COLO668 (cell line): ENCODE measurements at regions not wholly inside any gene's neighbourhood (a gene's known extent, or its start where the extent isn't known, plus 50 kb on each side); places are given as distances from the start of the nearest gene placed in this dataset.

Experiments used
- DNase-seq: peaks from one replicate; lab custom pipeline; 2025; ENCODE audit not compliant: unreplicated experiment; lab: John Stamatoyannopoulos, UW

- peak; percentile 34 for DNase-seq
Measured at GRCh38 chr4:181525634-181526033, 717.6 kb upstream of the TENM3 start.

DNA sequence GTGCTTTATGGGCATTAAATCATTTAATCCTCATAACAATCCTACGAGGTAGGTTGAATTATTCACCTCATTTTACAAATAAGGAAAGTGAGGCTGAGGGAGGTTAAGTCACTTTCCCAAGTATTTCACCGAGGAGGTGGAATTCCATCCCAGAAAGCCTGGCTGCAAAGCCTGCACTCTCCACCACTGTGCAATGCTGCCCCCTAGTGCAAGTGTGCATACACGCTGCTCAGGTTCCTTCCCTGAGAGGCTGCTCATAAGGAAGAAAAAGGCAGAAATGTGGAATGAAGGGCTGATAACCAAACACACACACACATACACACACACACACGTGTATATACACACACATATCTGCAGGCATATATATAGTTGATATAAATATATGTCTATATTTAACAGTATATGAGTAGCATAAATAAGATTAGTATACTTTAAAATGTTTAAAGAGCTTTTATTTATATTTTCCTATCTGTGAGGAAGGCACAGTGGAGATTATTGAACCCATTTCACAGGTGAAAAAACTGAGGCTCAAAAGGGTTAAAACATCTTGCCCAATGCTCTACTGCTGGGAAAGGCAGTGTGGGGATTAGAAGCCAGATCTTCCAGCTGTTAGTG lies 714.5 kb upstream of the TENM3 start:
- peak; percentile 83 for DNase-seq

- DNase-seq, result no peak
Measured at GRCh38 chr4:181529537-181529936, 713.7 kb upstream of the TENM3 start.

DNA sequence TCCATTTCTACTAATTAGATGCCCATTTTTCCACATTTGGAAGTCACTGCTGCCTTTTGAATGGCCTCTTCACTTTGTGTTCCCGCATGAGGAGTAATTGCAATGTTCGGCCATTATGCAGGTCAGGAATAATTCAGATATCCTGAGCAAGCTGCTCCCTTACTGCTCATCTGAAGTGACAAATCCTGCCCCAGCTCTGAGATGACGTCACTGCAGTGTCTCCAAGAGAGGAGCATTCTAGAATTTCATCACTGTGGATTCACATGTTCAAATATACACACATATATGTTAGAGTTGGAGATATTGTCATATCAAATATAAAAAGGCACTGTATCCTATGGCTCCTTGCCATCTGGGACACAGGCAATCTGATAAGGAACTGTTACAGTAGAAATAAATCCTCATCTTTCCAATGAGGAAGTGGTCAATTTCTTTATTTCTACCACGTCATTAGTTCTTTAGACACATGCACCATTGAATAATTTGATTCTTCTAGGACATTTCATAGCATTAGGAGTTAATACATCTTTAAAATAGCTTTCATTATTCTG lies 706.9 kb upstream of the TENM3 start:
- DNase-seq, result no peak

- DNase-seq, result no peak
Measured at GRCh38 chr4:181536811-181537434, 706.3 kb upstream of the TENM3 start.

GRCh38 chr4:181538431-181538830 lies 704.8 kb upstream of the TENM3 start:
- no peak for DNase-seq

- no peak for DNase-seq
Measured at GRCh38 chr4:181541396-181541795, 701.8 kb upstream of the TENM3 start.

- peak; percentile 33 for DNase-seq
Measured at GRCh38 chr4:181548873-181549575, 694.2 kb upstream of the TENM3 start.

DNA sequence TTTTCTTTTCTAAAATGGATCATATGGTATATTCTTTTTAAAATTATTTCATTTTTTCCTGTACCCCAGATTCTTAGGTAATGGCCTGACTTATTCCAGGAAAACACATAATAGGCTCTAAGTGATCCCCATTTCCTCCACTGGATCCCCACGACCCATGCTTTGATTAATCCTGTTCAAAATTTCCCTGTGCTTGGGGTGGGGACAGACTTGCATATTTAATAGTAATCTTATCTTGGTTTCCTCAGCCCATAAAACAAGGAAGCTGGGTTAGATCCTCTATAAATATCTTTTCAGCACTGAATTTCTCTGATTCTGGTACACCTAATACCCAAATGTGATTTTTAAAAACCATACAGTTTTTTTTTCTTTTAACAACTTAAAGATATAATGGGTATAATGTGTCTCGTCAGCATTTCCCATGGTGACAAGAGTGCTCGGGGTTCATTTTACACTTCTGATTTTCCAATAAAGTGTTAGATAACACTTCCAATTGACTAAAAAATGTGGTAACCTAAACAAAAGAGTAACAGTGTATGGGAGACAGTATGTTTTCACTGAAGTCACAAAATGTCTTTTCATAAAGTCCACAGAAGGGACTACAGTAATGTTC lies 693.5 kb upstream of the TENM3 start:
- no peak for DNase-seq

DNA sequence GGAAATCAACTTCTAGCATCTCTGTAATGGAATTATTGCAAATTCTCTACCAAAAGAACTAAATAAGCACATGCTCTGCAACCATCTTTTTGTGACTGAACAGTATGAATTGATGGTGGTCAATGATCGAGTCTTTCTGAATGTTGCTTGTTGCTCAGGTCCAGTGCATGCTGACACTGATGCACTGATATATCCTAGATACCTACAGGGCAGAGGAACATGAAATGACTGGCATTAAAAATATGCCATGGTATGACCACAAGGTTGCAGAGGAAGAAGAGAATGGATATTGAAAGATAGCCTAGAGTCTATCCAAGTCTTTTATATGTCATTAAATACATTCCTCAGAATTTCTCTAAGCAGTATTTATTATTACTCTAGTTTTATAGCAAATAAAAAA lies 692.8 kb upstream of the TENM3 start:
- no peak for DNase-seq

- DNase-seq, result no peak
Measured at GRCh38 chr4:181559637-181560036, 683.6 kb upstream of the TENM3 start.

DNA sequence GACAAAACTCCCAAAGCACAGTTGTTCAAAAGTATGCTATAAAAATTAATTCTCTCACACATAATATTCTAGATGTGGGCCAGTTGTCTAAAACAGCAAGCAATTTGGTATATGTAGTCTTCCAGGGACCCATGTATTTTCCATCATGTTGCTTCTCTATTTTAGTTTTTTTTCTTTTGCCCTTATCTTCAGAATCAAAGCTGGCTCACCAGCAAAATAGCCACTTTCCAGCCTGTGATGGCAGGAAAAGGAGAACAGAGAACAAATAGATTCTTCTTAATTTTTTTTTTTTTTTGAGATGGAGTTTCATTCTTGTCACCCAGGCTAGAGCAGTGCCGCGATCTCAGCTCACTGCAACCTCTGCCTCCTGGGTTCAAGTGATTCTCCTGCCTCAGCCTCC lies 680.8 kb upstream of the TENM3 start:
- no peak for DNase-seq

DNA sequence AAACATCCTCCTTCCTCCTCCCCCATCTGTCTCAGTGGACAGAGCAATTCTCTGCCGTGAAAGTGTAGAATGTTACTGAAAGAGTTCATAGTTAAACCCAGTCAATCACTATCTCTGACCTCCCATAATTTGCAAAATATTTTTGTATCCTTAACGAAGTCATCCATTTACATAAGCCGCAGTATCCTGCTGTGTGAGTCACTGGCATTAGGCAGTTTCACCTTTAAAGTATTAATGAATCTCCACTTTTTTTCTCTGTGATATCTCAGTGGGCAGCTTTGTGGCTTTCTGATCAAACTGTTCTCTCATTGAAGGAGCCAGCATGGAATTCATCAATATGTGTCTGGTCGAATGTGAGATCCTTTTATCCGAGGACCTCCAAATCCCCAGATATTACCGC lies 678.6 kb upstream of the TENM3 start:
- DNase-seq, result no peak

GRCh38 chr4:181566490-181566889 lies 676.7 kb upstream of the TENM3 start:
- DNase-seq, result no peak

- no peak for DNase-seq
Measured at GRCh38 chr4:181569553-181569952, 673.6 kb upstream of the TENM3 start.

DNA sequence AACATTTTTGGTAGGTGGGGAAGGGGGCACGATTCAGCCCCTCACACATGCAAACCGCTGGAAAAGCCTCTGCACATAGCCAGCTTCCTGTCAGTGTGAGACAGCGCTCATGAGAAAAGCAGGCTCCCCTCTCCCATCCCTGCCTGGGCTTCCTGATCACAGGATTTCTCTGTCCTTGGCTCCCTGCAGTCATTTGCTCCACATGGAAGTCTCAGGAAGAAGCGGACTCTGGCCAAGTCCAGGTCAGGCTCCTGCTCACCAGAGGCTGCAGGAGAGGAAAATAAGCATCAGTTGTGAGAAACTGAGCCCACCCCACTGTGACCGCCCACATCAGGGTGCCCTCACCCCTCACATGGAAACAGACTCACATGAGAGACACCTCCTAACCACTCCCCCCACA lies 664.3 kb upstream of the TENM3 start:
- no peak for DNase-seq

GRCh38 chr4:181579486-181579885 lies 663.7 kb upstream of the TENM3 start:
- DNase-seq, result no peak

- DNase-seq, result no peak
Measured at GRCh38 chr4:181581983-181582382, 661.2 kb upstream of the TENM3 start.

DNA sequence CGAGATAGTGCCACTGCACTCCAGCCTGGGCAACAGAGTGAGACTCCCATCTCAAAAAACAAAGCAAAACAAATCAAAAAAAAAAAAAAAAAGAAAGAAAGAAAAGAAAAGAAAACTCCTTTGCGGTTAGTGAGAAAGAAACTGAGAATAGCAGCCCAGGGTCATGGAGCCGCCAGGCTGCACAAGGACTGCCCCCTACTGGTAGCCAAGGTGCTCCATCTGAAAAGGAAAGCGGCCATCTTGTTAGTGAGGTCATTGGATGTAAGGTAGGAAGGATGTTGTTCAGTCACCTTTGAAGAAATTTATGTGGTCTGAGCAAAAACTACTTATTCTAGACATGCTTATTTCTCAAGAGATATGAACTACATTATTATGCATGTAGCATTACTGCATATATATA lies 660.6 kb upstream of the TENM3 start:
- no peak for DNase-seq

DNA sequence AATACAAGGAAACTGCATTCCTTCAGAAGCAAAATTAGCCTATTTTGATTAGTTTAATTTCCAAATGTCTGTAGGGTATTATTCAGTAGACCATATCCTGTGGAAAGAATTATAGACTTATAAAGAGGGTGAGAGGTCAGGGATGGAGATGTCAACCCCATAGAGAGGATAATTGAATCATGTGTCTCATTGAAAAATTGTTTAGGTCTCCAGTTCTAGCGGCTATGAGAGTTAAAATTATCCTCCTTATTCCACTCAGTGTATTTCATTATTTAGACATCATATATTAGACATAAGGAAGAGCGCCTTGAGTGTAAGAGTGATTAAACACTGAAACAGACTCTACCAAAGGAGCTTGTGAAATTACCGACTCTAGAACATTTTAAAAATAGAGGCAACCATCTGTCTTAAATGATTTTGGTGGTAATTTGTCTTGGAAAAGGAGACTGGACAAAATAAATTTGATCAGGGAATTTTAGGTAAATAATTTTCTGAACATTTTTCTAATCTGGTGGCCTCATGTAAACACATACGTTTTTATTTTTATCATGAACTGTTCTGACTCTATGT lies 654.4 kb upstream of the TENM3 start:
- DNase-seq, result no peak

- no peak for DNase-seq
Measured at GRCh38 chr4:181592221-181592745, 650.9 kb upstream of the TENM3 start.
